Nephron (organoid): ENCODE measurements at regions not wholly inside any gene's neighbourhood (a gene's known extent, or its start where the extent isn't known, plus 50 kb on each side); places are given as distances from the start of the nearest gene placed in this dataset.

Experiments
- H3K27ac Mint-ChIP-seq, 3 experiments: 2 replicates each; pipeline ENCODE4 v1.8.0; 2020; ENCODE audit warnings: mixed read lengths in 3 of 3, mild to moderate bottlenecking in 2 of 3, moderate library complexity in 1 of 3
- H3K27me3 Mint-ChIP-seq: 2 replicates; pipeline ENCODE4 v1.8.0; 2021; ENCODE audit warnings: low read depth, mild to moderate bottlenecking, moderate library complexity, mixed read lengths
- H3K36me3 Mint-ChIP-seq: 2 replicates; pipeline ENCODE4 v1.8.0; 2020; ENCODE audit warnings: low read depth, mixed read lengths
- H3K4me1 Mint-ChIP-seq: 2 replicates; pipeline ENCODE4 v1.8.0; 2020; ENCODE audit warnings: mixed read lengths
- H3K4me3 Mint-ChIP-seq, 3 experiments: 2 replicates each; pipeline ENCODE4 v1.8.0; 2020; ENCODE audit warnings: mild to moderate bottlenecking in 3 of 3, mixed read lengths in 3 of 3, moderate library complexity in 2 of 3
- H3K9me3 Mint-ChIP-seq: 2 replicates; pipeline ENCODE4 v1.8.0; 2020; ENCODE audit warnings: mixed read lengths
- CTCF ChIP-seq, 3 experiments: fragments of 200-600 bp; sonication (generic); IDR thresholded peaks; one replicate each; pipeline ENCODE4 v1.5.0; 2021; ENCODE audit warnings: antibody characterized with exemption in 3 of 3; ENCODE audit not compliant: unreplicated experiment in 3 of 3

GRCh38 chr1:55747408-55747841 is 532.3 kb upstream of the USP24 start:
- peaks cover 17% of the 10 kb centered on the region for H3K27me3 Mint-ChIP-seq
- no peaks in the 10 kb centered on the region for H3K36me3 Mint-ChIP-seq
- no peak for TF ChIP-seq CTCF (IDR thresholded peaks at IDR 0.05; ENCODE audit: unreplicated experiment in 3 of 3)
- H3K4me3 Mint-ChIP-seq: no peak overlapping the region
- peaks cover 7% of the 10 kb centered on the region for H3K9me3 Mint-ChIP-seq
- peak overlapping the region in 2 of 3 experiments; percentile 29 to 58 for H3K27ac Mint-ChIP-seq
- peaks cover 41% of the 10 kb centered on the region for H3K4me1 Mint-ChIP-seq

- H3K36me3 Mint-ChIP-seq: no peaks in the 10 kb centered on the region
- no peak for TF ChIP-seq CTCF (IDR thresholded peaks at IDR 0.05; ENCODE audit: unreplicated experiment in 3 of 3)
- H3K4me1 Mint-ChIP-seq: peaks cover 42% of the 10 kb centered on the region
- H3K27ac Mint-ChIP-seq: no peak overlapping the region
- H3K9me3 Mint-ChIP-seq: peaks cover 7% of the 10 kb centered on the region
- peaks cover 17% of the 10 kb centered on the region for H3K27me3 Mint-ChIP-seq
- no peak overlapping the region for H3K4me3 Mint-ChIP-seq
These were observed 531.5 kb upstream of the USP24 start for GRCh38 chr1:55746710-55747109.

- TF ChIP-seq CTCF (IDR thresholded peaks at IDR 0.05; ENCODE audit: unreplicated experiment in 3 of 3): no peak
- H3K36me3 Mint-ChIP-seq: no peaks in the 10 kb centered on the region
- peak overlapping the region; percentile 59 to 64 (median 62) for H3K27ac Mint-ChIP-seq
- peaks cover 15% of the 10 kb centered on the region for H3K4me1 Mint-ChIP-seq
- H3K27me3 Mint-ChIP-seq: peaks cover 4% of the 10 kb centered on the region
- no peak overlapping the region for H3K4me3 Mint-ChIP-seq
- peaks cover 5% of the 10 kb centered on the region for H3K9me3 Mint-ChIP-seq
These were observed 526.4 kb upstream of the USP24 start for GRCh38 chr1:55741516-55741915.

GRCh38 chr1:55735106-55735505 is 519.9 kb upstream of the USP24 start:
- H3K4me3 Mint-ChIP-seq: no peak overlapping the region
- peaks cover 16% of the 10 kb centered on the region for H3K4me1 Mint-ChIP-seq
- H3K27ac Mint-ChIP-seq: peak overlapping the region in 1 of 3 experiments; percentile 59
- no peaks in the 10 kb centered on the region for H3K36me3 Mint-ChIP-seq
- H3K9me3 Mint-ChIP-seq: peaks cover 2% of the 10 kb centered on the region
- H3K27me3 Mint-ChIP-seq: no peaks in the 10 kb centered on the region
- TF ChIP-seq CTCF (IDR thresholded peaks at IDR 0.05; ENCODE audit: unreplicated experiment in 3 of 3): no peak

- Mint-ChIP-seq H3K27me3 (no peaks in the 10 kb centered on the region), H3K4me3 (no peak overlapping the region), H3K4me1 (peaks cover 40% of the 10 kb centered on the region), H3K36me3 (no peaks in the 10 kb centered on the region), H3K27ac (peak overlapping the region in 2 of 3 experiments; percentile 4 to 25), H3K9me3 (no peaks in the 10 kb centered on the region)
- no peak for TF ChIP-seq CTCF (IDR thresholded peaks at IDR 0.05; ENCODE audit: unreplicated experiment in 3 of 3)
These were observed 511.8 kb upstream of the USP24 start for GRCh38 chr1:55726994-55727393.

GRCh38 chr1:55725378-55725777 is 510.2 kb upstream of the USP24 start:
- Mint-ChIP-seq H3K4me3 (no peak overlapping the region), H3K27me3 (no peaks in the 10 kb centered on the region), H3K4me1 (peaks cover 43% of the 10 kb centered on the region), H3K9me3 (no peaks in the 10 kb centered on the region), H3K36me3 (no peaks in the 10 kb centered on the region), H3K27ac (peak overlapping the region in 1 of 3 experiments; percentile 7)
- TF ChIP-seq CTCF (IDR thresholded peaks at IDR 0.05; ENCODE audit: unreplicated experiment in 3 of 3): no peak
